GM13977 (cell line): ENCODE measurements at regions not wholly inside any gene's neighbourhood (a gene's known extent, or its start where the extent isn't known, plus 50 kb on each side); places are given as distances from the start of the nearest gene placed in this dataset.

ENCODE experiments used
- DNase-seq: peaks from one replicate; pipeline ENCODE4 v3.0.0; 2012; ENCODE audit warnings: low spot score
- in situ Hi-C: fragments of 300-500 bp; cut with MboI; formaldehyde crosslinking; loops from one replicate; pipeline ENCODE4 v1.12.0; 2022; ENCODE audit warnings: low sequenced_read_pairs, low pct_unique_long_range_greater_than_20kb, mixed read lengths, inconsistent platforms; ENCODE audit not compliant: unreplicated experiment
- TF ChIP-seq, protein P1 (sequence below): IDR thresholded peaks from 2 replicates; pipeline ENCODE4 v1.5.1; 2012; ENCODE audit warnings: mild to moderate bottlenecking, control low read depth; ENCODE audit not compliant: insufficient read depth; ENCODE audit errors: extremely low read depth, missing control alignments

DNA sequence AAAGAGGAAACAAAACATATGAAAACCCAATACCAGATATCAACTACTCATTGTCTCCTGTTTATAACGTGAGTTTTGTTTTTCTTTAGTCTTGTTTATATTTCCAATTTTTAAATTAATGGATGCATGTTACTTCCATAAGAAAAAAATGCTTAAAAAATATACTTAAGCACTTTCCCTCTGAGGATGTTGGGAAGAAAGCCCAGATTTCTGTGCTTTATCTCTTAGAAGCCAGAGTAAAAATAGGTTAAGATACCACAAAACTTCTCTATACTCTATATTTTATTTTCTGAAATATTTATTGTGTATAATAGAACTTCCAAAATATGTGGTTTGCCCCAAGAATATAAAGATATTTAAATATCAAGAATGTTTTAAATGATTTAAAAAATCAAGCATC is 633.9 kb downstream of the STK39 start:
- DNase-seq, result no peak
- TF ChIP-seq, protein P1, sequence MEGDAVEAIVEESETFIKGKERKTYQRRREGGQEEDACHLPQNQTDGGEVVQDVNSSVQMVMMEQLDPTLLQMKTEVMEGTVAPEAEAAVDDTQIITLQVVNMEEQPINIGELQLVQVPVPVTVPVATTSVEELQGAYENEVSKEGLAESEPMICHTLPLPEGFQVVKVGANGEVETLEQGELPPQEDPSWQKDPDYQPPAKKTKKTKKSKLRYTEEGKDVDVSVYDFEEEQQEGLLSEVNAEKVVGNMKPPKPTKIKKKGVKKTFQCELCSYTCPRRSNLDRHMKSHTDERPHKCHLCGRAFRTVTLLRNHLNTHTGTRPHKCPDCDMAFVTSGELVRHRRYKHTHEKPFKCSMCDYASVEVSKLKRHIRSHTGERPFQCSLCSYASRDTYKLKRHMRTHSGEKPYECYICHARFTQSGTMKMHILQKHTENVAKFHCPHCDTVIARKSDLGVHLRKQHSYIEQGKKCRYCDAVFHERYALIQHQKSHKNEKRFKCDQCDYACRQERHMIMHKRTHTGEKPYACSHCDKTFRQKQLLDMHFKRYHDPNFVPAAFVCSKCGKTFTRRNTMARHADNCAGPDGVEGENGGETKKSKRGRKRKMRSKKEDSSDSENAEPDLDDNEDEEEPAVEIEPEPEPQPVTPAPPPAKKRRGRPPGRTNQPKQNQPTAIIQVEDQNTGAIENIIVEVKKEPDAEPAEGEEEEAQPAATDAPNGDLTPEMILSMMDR, result no peak
- in situ Hi-C loops, result no loop called here

DNA sequence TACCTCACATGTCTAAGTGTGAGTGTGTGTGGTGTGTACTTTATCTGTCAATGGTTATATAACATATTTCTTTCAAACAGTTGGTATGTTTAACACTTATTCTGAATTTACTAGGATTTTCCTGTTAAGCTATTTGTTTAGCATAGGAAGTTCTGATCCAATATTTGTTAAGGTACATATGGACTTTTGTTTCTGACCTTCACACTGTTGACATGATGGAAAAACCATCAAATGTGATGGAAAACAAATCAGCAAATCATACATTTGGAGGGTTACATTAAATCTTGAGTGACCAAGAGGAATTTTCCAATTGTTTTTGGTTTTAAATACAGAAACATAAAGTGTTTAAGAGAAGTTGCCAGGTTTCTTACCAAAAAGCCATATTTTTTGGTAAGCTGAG is 638.9 kb downstream of the STK39 start:
- in situ Hi-C loops, result no loop called here
- DNase-seq, result no peak
- TF ChIP-seq, protein P1, result no peak

DNA sequence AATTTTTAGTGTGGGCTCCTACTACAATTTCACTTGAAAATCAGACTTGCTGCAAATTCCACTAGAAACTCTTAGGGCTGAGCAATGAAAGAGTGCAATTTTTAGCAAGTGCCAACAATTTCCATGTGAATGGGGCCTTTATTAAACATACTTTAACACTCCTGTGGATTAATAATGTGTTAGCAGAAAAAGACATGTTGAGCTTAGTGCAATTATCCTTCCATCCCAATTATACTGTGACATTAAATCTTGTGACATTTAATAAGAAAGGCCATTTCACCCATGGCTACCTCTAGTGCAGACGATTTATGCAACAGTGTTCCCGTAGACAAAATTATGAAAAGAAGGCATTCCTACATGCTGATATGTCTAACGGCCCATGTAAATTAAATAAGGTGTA is 639.7 kb downstream of the STK39 start:
- in situ Hi-C loops, result no loop called here
- no peak for DNase-seq
- TF ChIP-seq, protein P1, result no peak

DNA sequence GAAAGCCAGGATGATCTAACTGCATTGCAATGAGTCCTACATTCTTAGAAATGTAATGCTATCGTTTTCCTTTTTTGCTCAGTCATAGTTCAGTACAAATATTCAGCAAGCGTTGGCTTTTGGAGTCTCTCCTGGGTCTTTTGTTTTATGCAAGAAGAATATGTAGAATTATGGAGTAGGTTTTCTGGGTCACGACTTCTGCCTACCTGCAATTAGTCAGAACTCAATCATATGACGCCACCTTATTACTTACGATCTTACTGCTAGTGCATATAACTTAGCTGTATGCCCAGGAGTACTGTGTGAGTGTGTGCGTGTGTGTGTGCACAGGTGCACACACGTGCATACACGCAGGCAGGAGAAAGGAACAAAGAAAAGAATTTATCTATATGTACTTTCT is 640.2 kb downstream of the STK39 start:
- in situ Hi-C loops, result no loop called here
- TF ChIP-seq, protein P1, result no peak
- DNase-seq, result no peak

DNA sequence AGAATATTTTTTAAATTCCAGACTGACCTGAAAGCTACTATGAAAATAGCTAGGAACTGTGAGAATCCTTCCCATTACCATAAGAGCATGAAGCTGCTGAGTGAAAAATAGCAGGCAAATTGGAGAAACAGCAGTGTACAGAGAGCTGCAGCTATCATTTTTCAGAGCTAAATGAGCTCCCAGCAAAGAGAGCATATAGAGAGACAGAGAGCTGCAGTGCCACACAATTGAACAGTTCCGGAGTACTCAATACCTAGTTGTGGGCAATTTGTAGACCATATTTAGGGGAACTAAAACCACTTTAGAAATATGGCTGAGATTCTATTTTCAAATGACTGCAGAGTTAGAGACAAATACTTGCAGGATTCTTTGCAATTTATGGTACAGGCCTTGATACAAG is 645.3 kb downstream of the STK39 start:
- no peak for DNase-seq
- TF ChIP-seq, protein P1, result no peak
- in situ Hi-C loops, result no loop called here

DNA sequence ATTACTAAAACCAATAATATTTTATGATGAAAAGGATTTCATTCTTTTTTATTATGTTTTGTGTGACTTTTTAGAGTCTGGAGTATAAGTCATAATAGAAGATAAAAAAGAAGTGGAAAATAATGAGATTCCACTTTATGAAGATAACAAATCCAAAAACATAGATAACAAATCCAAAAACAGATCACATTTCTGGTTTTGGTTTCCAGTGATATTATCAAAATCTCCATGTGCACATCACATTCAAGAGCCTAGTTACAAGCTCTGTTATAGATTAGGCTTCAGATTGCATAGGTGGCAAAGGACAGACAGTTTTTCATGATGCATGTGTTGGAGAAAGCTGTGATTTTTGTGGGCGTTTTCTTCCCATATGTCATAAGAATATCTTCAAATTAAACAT is 648.2 kb downstream of the STK39 start:
- in situ Hi-C loops, result no loop called here
- TF ChIP-seq, protein P1, result no peak
- no peak for DNase-seq
